Stimulated activated CD4-positive, alpha-beta T cell treated with anti-CD3 and anti-CD28 coated beads, Interleukin-12 subunit alpha, Interleukin-12 subunit beta, amount 100 ng/mL, for 4 hours (primary cell): ENCODE measurements at regions not wholly inside any gene's neighbourhood (a gene's known extent, or its start where the extent isn't known, plus 50 kb on each side); places are given as distances from the start of the nearest gene placed in this dataset.

Source experiments
- DNase-seq: peaks from one replicate; pipeline ENCODE4 v3.0.0-alpha.2; 2020

- DNase-seq, result no peak
These were observed 93.8 kb upstream of the PLPPR4 start for GRCh38 chr1:99170516-99170915.

GRCh38 chr1:99171184-99171813 is 93.0 kb upstream of the PLPPR4 start:
- DNase-seq, result no peak

GRCh38 chr1:99173282-99173681 is 91.0 kb upstream of the PLPPR4 start:
- no peak for DNase-seq

GRCh38 chr1:99173900-99174299 is 90.4 kb upstream of the PLPPR4 start:
- no peak for DNase-seq

- no peak for DNase-seq
These were observed 87.5 kb upstream of the PLPPR4 start for GRCh38 chr1:99176753-99177152.

GRCh38 chr1:99177465-99177864 is 86.8 kb upstream of the PLPPR4 start:
- DNase-seq, result no peak

- peak; percentile 49 for DNase-seq
These were observed 83.9 kb upstream of the PLPPR4 start for GRCh38 chr1:99180343-99180808.

- no peak for DNase-seq
These were observed 83.4 kb upstream of the PLPPR4 start for GRCh38 chr1:99180915-99181314.

GRCh38 chr1:99181892-99182291 is 82.4 kb upstream of the PLPPR4 start:
- no peak for DNase-seq

- DNase-seq, result no peak
These were observed 79.1 kb upstream of the PLPPR4 start for GRCh38 chr1:99185196-99185595.

GRCh38 chr1:99193431-99193830 is 70.9 kb upstream of the PLPPR4 start:
- no peak for DNase-seq

GRCh38 chr1:99198393-99198792 is 65.9 kb upstream of the PLPPR4 start:
- no peak for DNase-seq

- no peak for DNase-seq
These were observed 57.1 kb upstream of the PLPPR4 start for GRCh38 chr1:99207216-99207615.
